Activated gamma-delta T cell treated with Interleukin-2 at 50 U/mL for 16 hours (primary cell): ENCODE measurements at regions not wholly inside any gene's neighbourhood (a gene's known extent, or its start where the extent isn't known, plus 50 kb on each side); places are given as distances from the start of the nearest gene placed in this dataset.

ENCODE experiments used
- DNase-seq: peaks from one replicate; pipeline ENCODE4 v3.0.0-alpha.2; 2020

DNA sequence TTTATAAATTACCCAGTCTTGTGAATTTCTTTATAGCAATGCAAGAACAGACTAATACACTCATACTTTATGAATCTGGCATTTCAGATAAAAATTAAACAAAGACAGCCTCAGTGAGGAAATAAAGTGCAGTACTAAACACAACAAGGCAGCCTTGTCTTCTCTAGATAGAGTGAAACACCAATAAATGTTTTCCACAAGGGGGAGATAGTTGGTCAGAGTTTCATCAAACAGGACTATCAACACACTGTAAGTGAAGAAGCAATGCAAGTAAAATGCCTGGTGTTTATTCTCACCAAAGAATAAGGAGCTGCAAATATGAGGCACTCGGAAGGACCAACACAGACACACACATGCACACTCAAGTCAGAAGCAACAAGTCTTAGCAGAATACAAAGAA lies 62.8 kb downstream of the FAM9B start:
- DNase-seq = no peak

DNA sequence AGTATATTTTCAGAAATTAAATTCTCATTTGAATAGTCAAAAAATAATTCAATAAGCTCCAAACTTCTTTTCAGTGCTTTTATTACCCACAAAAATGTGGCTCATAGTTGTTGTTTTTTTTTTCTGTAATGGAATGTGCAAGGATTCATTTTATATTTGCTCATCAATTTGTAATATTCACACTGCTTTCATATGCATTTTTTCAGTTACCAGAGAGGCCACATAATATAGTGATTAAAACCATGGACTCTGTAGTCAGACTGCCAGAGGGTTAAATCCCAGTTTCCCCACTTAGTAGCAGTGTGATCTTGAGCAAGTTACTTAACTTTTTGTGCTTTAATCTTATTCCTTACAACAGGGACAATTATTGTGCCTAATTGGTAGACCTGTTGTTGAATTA lies 64.5 kb downstream of the FAM9B start:
- DNase-seq = no peak

DNA sequence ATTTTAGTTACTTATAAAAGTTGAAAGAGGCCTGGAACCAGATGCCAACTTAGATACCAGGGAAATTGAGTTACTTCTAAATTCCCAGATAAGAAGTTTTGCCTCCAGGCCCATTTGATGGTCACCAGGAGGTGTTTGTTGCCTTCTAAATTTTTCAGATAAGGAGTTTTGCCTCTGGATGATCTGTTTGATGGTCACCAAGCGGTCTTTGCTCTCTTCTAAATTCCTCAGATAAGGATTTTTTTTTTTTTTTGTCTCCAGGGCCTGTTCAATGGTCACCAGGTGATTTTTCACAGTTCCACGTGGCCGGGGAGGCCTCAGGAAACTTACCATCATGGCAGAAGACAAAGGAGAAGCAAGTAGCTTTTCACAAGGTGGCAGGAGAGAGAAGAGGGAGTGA lies 66.5 kb downstream of the FAM9B start:
- DNase-seq = no peak

DNA sequence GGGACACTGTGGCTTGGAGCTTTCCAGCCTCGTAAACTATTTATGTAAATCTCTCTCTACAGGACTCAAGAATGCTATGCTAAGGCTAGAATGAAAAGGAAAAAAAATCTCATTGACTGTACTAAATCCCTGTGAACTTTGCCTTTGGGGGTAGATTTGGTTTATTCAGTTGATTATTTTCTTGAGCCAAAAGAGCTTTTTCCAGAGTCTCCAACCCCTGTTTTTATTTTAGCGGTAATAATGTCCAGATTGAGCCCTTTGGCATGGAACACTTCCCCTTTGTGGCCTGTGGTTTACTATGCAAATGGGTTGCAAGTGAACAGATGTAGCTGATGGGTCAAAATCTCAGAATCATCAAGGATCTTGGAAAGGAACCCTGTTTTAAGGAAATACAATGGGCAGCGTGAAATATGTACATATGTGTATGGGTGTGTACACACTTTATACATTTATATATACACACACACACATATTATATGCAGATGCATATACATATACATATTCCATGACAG lies 72.9 kb downstream of the FAM9B start:
- no peak for DNase-seq

DNA sequence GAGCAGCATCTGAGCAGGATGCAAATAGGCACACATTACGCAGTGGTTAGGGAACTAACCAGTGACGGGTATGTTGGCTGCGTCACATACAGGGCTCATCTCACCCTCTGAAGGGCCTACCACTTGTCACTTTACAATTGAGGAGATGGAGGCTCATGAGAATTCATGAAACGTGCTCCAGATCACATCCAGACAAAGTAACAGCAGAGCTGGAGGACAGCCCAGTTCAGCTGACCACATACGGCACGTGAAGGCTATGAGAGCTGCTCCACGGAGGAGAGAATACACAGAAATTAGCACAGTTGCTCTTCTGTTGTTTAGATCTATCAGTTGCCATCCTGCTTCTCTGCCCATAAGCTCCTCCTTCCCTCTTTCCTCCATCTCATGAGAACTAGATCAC lies 78.4 kb downstream of the FAM9B start:
- no peak for DNase-seq

DNA sequence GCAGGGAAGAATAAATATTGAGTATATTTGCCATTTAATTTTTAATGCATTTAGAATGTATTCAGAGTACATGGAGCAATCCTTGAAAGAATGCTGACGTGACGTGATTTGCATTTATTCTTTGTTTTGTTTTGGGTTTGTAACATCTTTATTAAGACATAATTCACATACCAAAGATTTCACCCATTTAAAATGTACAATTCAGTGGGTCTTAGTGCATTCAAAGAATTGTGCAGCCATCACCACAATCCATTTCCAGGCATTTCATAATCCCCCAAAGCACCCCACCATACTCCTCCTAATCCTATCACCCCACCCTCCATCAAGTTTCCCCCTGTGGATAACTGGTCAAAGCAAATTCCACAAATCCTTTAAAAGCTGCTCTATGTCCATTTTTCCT lies 87.4 kb downstream of the FAM9B start:
- no peak for DNase-seq

DNA sequence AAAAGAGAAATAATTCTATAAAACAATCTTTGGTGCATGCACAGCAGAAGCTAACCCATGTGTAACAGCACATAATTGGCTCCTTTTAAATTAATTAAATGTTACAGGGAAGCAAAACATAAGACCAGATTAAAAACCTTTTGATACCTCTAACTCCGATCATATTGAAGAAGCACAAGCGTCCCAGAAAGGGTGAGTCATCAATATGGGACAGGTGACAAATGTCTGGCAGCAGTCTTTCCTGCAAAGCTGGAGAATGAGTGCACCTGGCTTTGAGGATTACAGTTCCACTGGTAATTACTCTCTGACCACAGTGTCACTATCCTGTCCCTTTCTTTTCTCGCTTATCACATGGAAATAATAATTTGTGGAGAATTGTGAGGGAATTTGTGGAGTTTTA lies 94.6 kb downstream of the FAM9B start:
- DNase-seq = no peak

DNA sequence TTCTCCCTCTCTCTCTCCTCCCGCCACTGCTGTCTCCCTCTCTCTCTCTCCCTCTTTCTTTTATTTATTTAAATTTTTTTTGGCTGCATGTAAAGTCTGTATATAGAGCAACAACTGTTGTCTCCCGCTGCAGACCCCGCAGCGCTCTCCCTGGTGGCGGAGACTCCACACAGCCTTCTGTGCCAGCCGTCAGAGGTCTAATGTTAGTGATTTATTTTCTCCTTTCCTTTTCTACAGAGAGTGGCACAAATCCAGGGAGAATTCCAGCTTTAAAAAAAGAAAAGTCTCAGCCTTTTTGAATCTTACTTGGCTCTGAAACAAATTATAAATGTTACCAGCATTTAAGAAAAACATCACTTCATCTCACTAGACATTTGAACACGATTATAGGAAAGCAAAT lies 106.2 kb downstream of the FAM9B start:
- DNase-seq = no peak

DNA sequence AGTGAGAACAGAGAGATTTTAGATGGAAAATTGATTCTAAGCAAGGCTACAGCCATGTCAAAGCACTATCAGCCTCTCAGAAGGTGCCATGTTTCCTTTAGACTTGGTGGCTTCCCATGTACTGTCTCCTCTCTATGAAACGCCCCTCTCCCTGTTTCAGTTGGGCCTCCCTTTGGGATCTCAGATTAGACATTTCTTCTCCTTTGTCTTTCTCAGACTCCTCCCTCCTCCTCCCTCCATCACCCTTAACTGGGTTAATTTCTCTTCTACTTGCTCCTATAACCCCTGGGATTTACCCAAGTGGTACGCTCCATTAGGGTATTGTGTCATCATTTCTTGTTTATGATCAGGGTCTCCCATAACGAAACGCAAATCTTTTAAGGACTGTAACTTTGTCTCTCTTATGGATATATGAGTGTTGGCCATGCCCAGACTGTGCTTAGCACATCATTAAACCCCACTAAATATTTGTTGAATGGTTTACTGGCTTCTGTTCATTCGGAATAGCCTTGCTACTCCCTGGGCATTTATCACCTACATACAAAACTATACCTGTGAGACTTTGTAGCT lies 106.8 kb downstream of the FAM9B start:
- no peak for DNase-seq

DNA sequence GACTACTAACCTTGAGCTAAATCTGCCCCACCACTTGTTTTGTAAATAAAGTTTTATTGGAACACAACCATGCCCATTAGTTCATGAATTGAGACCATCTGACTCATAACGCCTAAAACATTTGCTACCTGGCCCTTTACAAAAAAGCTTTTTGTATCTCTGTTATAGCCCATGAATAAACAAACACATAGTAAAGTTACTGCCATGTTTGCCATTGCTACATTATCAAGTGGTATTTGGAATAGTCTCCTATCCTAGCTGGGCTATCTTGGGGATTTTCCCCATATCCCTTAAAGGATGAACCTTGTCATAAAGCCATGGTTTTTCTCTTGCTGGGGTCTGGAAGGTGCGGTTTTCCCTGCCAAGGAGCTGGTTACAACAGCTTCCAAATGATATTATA lies 112.3 kb downstream of the FAM9B start:
- no peak for DNase-seq

DNA sequence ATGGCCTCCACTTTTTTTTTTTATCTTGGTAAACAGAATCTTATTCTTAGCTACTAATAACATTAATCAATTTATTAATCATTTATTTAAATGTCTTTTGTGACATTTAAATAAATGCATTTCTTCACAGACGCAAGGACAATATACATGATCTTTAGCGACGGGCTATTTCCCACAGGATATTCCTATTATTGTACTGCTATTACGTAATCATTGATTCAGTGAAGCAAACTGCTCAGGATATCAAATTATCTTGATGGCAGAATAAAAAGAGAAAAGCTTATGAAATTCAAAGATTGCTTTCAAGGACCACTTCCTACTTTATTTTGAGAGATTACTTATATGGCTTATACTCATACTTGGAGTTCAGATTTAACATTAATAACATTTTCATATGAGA lies 114.1 kb downstream of the FAM9B start:
- no peak for DNase-seq

DNA sequence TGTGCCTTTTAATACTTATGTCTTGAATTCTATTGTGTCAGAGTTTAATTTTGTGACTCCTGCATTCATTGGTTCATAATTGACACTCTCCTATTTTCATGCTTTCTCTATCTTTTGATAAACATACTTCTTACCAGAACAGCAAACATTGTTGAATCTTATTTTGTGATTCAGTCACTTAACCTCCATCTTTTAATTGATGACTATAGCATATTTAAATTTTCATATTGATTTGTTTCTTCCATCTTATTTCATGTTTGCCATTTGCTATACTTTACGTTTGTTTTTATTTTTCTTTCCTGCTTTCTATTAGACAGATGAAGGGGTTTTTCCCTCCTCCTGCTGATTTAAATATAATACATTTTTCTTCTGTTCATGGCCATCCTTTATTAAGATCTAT lies 115.5 kb upstream of the FAM9A start:
- no peak for DNase-seq

DNA sequence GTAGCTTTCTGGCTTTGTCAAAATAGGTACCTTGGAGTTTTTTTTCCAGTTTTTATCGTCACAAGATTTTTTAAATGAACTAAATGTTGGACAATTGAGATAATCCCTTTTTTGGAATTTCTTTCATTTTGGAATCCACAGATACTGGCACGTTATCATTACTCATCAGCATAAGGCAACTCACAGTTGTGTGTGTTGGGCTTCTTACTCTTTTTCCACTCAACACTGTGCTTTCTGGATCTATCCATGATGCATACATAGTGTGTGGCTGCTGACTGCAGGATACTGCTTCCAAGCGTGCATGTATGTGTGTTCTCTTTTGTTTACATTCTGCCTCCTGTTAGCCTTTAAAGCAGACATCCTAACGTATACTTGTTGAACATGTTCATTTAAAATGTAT lies 113.5 kb upstream of the FAM9A start:
- no peak for DNase-seq

DNA sequence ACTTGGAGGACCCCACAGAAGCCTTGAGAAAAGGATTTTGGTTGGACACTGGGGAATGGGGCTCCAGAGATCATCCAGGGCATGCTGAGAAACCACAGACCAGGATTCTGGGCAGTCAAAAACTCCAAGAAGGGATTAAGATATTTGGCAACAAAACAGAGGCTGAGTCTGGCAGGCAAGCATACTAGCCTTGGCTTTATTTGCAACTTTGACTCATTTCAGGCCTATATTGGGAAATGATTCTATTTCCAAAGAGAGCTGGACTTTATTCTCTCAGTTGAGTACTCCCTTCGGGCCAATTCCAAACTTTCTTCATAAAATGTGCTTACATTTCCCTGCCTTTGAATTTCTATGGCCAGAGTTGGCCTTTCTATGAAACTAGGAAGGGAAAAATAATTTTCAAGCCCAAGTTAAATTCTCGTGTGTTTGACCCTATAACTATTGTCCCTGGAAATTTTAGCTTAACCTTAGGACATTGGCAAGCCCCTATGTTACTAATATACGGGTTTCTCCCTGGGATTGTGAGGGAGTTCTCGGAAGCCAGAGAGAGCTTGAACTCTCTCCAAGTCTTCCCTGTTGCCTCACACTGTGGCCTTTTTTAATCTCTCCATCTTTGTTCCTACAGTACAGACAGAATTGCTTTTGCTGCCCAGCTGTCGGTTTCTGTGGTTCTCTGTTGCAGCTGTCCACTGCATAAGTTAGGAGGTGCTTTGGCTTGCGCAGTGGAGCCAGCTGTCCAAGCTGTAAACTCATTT lies 112.6 kb upstream of the FAM9A start:
- DNase-seq = no peak

DNA sequence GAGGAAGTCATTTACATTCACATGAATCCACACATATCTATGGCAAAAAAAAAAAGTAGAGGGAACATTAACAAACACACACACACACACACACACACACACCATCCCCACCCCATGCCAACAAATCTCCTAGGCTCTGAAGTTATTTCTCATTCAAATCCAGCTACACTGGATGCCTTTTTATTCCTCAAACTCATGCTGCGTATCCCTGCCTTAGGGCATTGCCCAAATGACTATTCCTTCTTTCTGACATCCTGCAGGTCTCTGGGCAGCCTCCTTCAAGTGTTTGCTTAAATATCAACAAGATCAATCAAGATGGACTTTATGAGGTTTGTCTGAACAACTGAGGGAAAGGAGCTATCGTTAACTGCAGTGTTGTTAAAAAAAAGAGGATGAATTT lies 106.5 kb upstream of the FAM9A start:
- DNase-seq = no peak

DNA sequence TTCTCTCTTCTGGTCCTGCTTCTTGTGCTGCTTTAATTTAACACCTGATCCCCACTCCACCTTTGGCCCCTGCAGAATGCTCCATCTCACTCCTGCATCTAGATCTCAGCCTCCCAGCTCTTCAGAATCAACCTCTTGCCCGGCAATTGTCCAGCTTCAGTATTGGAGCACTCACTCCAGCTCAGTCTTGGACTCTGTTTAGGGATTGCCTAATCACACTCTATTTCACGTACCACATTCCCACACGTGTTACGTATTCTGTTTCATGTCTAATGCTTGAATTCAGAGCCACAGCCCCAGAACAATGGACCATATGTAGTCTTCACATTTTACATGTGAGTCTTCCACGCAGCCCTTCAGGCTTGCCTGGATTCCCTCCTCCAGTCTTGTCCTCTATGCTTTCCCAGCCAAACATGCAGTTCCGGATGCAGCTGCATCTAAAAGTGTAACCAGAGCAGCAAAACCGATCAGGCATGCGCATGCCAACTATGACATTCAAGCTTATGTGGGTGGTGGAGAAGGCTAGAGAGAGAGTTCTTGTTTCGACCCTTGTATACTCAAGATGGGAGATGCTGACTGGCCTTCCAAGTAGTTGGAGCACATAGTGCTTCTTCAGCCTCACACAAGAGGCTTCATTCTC lies 105.2 kb upstream of the FAM9A start:
- no peak for DNase-seq

DNA sequence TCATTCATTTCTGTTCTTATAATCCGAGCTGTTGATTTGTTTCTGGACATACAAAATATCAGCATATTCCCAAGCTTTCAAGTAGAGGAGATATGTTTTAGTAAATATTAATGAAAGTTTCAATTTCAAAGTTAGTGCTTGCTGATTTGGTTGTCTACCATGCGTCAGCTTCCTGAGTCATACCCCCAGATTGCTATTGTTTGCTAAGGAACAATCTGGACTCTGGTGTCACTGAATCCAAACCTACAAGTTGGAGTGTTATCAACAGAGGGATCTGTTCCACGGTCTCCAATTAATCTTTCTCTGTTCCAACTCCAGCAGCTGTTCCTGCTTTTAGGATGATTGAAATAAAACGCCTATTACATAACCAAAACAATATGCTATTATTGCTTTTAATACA lies 96.1 kb upstream of the FAM9A start:
- DNase-seq = no peak

DNA sequence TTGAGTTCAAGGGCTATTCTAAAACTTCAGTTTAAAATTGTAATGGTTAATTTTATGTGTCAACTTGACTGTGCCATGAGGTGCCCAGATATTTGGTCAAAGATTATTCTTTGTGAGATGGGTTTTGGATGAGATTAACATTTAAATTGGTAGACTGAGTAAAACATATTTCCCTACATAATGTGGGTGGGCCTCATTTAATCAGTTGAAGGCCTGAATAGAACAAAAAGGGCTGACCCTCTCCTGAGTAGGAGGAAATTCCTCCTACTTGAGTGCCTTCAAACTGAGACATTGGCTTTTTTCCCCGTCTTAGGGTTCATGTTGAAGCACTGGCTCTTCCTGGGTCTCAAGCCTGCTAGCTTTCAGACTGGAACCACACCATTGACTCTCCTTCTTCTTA lies 89.6 kb upstream of the FAM9A start:
- no peak for DNase-seq

DNA sequence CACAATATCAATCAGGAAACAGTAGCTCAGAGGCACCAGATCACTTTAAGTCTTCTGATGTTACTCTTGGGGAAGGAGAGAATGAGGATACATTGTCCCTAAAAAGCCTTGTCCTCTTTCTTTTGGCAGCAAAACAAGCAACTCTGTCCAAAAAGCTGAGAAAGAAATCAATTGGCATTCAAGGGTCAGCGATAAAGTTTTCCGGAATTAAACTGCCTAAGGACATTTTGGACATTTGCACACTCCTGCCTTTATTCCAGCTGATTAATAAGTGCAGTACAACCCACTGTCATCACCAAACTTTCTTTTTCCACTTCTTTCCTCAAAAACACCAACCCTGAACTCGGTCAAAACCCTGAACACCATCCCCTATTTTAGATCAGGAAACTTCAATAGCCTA lies 85.8 kb upstream of the FAM9A start:
- DNase-seq = no peak

DNA sequence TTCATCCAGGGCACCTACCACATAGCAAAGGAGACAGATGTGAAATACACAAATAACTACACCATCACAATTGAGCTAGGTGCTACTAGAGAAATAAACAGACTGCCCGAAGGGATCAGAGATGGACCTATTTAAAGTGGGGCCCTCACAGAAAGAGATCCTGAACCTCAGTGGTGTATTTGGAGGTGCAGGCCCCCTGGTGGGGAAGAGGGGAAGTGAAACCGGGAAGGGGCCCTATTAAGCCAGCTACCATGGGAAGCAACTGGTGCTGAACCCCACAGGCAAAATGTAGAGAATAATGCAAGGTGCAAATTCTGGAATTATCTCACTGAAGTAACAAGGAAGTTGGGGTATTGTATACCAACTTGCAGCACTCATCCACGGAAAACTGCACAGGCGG lies 78.6 kb upstream of the FAM9A start:
- DNase-seq = peak; percentile 20

DNA sequence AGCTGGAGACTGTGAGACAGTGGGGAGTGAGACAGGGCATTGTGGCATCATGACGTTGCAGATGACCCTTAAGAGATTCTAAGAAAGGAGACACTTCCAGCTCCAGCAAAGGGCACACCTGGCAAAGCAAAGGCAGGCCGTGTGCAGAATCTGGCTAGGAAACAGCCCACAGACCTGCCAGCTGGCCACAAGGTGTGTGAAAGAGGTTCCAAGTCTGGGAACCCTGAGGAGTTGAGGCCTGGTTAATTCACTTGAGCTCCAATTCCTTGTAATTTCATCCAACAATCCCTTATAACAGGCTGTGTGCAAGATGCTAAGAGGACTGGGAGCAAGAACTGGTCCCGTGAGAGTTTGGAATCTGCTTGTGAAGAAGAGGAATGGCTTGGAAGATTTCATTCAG lies 72.8 kb upstream of the FAM9A start:
- DNase-seq = no peak

DNA sequence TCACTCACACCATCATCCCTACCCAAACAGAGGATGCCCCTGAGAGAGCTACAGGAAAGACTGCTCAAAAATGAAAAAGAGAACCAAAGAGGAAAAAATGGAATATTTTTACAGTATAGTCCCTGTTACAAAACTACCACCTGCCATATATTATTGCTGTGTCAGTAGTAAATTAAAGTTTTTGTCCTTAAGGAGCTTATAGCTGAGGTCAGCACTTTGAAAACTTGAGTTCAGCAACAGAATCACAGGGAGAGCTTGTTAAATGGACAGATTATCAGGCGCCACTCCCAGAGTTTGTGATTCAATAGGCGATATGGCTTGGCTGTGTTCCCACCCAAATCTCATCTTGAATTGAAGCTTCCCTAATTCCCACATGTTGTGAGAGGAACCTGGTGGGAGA lies 71.9 kb upstream of the FAM9A start:
- DNase-seq = no peak

DNA sequence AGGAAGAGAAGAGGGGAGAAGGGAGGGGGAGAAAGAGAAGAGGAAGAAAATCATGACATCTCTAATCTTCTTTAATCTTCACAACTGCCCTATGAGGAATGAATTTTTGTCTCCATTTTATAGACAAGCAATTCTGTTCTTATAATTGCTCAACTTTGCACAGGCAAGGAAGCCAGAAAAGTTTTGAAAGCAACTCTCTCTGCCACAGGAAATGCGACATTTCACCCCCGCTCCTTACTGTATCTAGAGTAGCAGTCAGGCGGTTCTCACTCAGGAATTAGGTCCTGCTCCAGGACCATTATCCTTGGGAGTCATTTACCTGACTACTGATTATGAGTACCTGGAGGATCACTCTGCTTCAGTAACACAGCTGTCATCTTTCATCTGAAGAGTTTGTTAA lies 69.2 kb upstream of the FAM9A start:
- DNase-seq = no peak

DNA sequence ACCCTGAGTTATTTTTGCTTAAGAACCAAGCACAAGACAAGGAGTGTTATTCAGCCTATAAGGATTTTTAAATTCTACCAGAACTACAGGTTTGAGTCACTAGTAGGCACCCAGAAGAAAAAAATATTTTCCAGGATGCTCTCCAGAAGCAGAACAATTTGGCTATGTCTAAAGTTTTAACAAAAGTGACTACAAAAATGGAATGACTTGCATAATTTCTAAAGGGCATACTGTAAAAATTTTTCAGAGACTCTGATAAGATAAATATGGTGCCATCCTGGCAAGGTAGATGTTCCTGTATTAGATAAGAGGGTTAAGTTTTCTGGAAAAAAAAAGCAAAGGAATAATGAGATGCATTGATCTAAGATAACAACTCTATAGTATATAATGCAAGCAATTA lies 68.6 kb upstream of the FAM9A start:
- no peak for DNase-seq

DNA sequence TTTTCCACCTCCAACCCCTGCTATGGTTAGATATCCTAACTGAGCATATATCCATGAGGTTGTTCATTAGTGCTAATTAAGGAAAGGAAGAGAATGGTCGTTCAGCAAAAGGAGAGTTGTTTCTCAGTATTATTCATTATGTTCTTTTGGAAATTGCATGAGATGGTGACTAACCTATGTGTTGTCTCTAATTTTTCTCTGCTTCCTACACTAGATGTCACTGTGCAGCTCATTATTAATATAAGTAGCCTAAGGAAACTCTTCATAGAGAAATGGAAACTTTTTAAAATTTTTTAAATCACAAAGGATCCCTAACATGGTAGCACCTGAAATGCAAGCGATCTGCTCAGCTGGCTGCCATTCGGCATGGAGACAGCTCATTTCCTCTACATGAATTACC lies 67.7 kb upstream of the FAM9A start:
- DNase-seq = no peak
